ENCODE measurements at regions not wholly inside any gene's neighbourhood (a gene's known extent, or its start where the extent isn't known, plus 50 kb on each side); places are given as distances from the start of the nearest gene placed in this dataset.

DNA sequence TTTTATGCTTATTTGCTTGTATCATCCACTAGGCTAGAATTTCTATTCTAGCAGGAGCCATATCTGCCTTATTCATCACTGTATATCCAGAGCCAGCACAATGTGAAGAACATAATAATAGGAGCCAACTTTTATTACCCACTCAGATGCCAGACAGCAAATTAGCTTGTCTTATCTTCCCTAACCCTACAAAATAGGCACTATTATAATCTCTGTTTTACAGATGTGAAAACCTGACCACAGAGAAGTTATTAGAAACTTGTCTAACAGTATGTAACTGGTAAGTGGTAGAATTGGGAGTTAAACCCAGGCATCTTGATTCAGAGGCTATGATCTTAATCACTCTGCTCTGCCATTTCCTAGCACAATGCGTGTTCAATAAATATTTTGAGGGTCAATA lies 579.5 kb downstream of the CAAP1 start:
- CTCF ChIA-PET, result no interaction called here
- H3K9me3 ChIP-seq (ENCODE audit: control insufficient read depth, insufficient read depth, low read depth, low read length), result no peaks in the 10 kb centered on the region
- no peak overlapping the region for H3K27ac ChIP-seq (ENCODE audit: extremely low read depth, low read depth, low read length)
- POLR2A ChIA-PET, result no interaction called here
- no peak overlapping the region for H3K4me3 ChIP-seq (ENCODE audit: low read depth, low read length)
- no peaks in the 10 kb centered on the region for H3K4me1 ChIP-seq (ENCODE audit: control insufficient read depth, insufficient read depth, low read length)
- TF ChIP-seq KLF7 (tag by site-specific recombination; IDR thresholded peaks at IDR 0.05; ENCODE audit: borderline replicate concordance), result no peak
- TF ChIP-seq ZNF664 (tag by site-specific recombination; IDR thresholded peaks at IDR 0.05), result no peak
- TF ChIP-seq ZNF114 (tag by site-specific recombination; IDR thresholded peaks at IDR 0.05), result no peak
- TF ChIP-seq, protein P1, sequence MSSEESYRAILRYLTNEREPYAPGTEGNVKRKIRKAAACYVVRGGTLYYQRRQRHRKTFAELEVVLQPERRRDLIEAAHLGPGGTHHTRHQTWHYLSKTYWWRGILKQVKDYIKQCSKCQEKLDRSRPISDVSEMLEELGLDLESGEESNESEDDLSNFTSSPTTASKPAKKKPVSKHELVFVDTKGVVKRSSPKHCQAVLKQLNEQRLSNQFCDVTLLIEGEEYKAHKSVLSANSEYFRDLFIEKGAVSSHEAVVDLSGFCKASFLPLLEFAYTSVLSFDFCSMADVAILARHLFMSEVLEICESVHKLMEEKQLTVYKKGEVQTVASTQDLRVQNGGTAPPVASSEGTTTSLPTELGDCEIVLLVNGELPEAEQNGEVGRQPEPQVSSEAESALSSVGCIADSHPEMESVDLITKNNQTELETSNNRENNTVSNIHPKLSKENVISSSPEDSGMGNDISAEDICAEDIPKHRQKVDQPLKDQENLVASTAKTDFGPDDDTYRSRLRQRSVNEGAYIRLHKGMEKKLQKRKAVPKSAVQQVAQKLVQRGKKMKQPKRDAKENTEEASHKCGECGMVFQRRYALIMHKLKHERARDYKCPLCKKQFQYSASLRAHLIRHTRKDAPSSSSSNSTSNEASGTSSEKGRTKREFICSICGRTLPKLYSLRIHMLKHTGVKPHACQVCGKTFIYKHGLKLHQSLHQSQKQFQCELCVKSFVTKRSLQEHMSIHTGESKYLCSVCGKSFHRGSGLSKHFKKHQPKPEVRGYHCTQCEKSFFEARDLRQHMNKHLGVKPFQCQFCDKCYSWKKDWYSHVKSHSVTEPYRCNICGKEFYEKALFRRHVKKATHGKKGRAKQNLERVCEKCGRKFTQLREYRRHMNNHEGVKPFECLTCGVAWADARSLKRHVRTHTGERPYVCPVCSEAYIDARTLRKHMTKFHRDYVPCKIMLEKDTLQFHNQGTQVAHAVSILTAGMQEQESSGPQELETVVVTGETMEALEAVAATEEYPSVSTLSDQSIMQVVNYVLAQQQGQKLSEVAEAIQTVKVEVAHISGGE (tag by site-specific recombination; conservative IDR thresholded peaks at IDR 0.05; ENCODE audit: low read depth), result no peak
- no peaks in the 10 kb centered on the region for H3K36me3 ChIP-seq (ENCODE audit: control insufficient read depth in 2 of 2, insufficient read depth in 1 of 2, low read length in 2 of 2)

DNA sequence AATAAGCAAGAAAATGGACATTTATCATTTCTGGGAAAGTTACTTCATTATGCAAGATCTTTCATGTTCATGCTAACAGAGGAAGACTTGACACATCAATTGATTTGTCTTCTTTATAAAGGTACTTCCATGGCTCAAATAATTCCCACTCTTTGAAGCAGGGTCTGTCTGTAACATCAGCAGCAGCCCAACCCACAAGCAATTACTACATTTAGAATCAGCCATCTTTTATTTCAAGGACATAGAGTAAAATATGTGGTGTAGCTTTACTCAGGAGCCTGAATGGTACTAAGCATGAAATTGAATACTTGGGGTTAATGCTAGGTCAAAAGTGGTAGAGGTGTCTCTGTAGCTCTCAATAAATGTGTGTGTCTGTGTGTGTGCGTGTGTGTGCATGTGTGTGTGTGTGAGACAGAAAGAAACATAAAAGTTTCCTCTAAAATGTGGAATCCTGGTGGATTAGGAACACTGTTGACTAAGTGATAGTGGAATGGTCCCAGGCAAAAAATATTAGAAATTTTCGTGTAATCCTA lies 581.1 kb downstream of the CAAP1 start:
- H3K4me1 ChIP-seq (ENCODE audit: control insufficient read depth, insufficient read depth, low read length), result no peaks in the 10 kb centered on the region
- CTCF ChIA-PET, result no interaction called here
- TF ChIP-seq ZNF677 (tag by site-specific recombination; IDR thresholded peaks at IDR 0.05) (no peak), GLIS1 (tag by site-specific recombination; IDR thresholded peaks at IDR 0.05) (no peak), HOXD13 (CRISPR knock-in tag; IDR thresholded peaks at IDR 0.05; ENCODE audit: borderline replicate concordance) (no peak), PRDM1 (tag by site-specific recombination; IDR thresholded peaks at IDR 0.05) (no peak)
- TF ChIP-seq, protein P2, sequence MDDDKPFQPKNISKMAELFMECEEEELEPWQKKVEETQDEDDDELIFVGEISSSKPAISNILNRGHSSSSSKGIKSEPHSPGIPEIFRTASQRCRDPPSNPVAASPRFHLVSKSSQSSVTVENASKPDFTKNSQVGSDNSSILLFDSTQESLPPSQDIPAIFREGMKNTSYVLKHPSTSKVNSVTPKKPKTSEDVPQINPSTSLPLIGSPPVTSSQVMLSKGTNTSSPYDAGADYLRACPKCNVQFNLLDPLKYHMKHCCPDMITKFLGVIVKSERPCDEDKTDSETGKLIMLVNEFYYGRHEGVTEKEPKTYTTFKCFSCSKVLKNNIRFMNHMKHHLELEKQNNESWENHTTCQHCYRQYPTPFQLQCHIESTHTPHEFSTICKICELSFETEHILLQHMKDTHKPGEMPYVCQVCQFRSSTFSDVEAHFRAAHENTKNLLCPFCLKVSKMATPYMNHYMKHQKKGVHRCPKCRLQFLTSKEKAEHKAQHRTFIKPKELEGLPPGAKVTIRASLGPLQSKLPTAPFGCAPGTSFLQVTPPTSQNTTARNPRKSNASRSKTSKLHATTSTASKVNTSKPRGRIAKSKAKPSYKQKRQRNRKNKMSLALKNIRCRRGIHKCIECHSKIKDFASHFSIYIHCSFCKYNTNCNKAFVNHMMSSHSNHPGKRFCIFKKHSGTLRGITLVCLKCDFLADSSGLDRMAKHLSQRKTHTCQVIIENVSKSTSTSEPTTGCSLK (tag by site-specific recombination; IDR thresholded peaks at IDR 0.05), result no peak
- no peaks in the 10 kb centered on the region for H3K36me3 ChIP-seq (ENCODE audit: control insufficient read depth in 2 of 2, insufficient read depth in 1 of 2, low read length in 2 of 2)
- H3K4me3 ChIP-seq (ENCODE audit: low read depth, low read length), result no peak overlapping the region
- POLR2A ChIA-PET, result no interaction called here
- H3K27ac ChIP-seq (ENCODE audit: extremely low read depth, low read depth, low read length), result no peak overlapping the region
- no peaks in the 10 kb centered on the region for H3K9me3 ChIP-seq (ENCODE audit: control insufficient read depth, insufficient read depth, low read depth, low read length)

DNA sequence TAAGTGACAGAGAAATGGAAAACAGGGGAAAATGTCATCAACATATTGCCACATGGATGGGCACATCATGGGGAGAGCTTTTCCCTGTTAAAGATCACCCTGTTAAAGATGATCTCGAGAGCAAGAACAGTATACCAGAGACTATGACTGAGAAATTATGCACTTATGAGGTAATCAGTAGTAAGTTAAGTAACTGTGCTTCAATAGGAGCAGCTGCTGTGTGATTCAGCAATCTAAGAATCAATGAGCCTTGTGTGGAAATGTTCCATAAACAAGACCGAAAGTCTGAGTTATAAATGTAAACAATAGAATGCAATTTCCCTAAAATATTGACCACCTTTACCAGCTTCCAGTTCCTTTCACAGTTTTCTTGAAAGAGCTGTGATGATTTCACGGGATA lies 582.3 kb downstream of the CAAP1 start:
- ChIA-PET CTCF (no interaction called here), POLR2A (no interaction called here)
- Histone ChIP-seq H3K9me3 (ENCODE audit: control insufficient read depth, insufficient read depth, low read depth, low read length) (no peaks in the 10 kb centered on the region), H3K36me3 (ENCODE audit: control insufficient read depth in 2 of 2, insufficient read depth in 1 of 2, low read length in 2 of 2) (no peaks in the 10 kb centered on the region), H3K4me1 (ENCODE audit: control insufficient read depth, insufficient read depth, low read length) (no peaks in the 10 kb centered on the region), H3K4me3 (ENCODE audit: low read depth, low read length) (no peak overlapping the region), H3K27ac (ENCODE audit: extremely low read depth, low read depth, low read length) (no peak overlapping the region)
- TF ChIP-seq, protein P3, sequence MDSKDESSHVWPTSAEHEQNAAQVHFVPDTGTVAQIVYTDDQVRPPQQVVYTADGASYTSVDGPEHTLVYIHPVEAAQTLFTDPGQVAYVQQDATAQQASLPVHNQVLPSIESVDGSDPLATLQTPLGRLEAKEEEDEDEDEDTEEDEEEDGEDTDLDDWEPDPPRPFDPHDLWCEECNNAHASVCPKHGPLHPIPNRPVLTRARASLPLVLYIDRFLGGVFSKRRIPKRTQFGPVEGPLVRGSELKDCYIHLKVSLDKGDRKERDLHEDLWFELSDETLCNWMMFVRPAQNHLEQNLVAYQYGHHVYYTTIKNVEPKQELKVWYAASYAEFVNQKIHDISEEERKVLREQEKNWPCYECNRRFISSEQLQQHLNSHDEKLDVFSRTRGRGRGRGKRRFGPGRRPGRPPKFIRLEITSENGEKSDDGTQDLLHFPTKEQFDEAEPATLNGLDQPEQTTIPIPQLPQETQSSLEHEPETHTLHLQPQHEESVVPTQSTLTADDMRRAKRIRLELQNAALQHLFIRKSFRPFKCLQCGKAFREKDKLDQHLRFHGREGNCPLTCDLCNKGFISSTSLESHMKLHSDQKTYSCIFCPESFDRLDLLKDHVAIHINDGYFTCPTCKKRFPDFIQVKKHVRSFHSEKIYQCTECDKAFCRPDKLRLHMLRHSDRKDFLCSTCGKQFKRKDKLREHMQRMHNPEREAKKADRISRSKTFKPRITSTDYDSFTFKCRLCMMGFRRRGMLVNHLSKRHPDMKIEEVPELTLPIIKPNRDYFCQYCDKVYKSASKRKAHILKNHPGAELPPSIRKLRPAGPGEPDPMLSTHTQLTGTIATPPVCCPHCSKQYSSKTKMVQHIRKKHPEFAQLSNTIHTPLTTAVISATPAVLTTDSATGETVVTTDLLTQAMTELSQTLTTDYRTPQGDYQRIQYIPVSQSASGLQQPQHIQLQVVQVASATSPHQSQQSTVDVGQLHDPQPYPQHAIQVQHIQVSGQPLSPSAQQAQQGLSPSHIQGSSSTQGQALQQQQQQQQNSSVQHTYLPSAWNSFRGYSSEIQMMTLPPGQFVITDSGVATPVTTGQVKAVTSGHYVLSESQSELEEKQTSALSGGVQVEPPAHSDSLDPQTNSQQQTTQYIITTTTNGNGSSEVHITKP (tag by site-specific recombination; IDR thresholded peaks at IDR 0.05), result no peak
- no peak for TF ChIP-seq ZNF610 (tag by site-specific recombination; IDR thresholded peaks at IDR 0.05; ENCODE audit: borderline replicate concordance)
- TF ChIP-seq, protein P4, sequence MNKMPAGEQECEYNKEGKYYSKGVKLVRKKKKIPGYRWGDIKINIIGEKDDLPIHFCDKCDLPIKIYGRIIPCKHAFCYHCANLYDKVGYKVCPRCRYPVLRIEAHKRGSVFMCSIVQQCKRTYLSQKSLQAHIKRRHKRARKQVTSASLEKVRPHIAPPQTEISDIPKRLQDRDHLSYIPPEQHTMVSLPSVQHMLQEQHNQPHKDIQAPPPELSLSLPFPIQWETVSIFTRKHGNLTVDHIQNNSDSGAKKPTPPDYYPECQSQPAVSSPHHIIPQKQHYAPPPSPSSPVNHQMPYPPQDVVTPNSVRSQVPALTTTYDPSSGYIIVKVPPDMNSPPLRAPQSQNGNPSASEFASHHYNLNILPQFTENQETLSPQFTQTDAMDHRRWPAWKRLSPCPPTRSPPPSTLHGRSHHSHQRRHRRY (tag by site-specific recombination; IDR thresholded peaks at IDR 0.05), result no peak
- no peak for TF ChIP-seq ZNF24 (tag by site-specific recombination; IDR thresholded peaks at IDR 0.05)
- no peak for TF ChIP-seq ZIC2 (tag by site-specific recombination; IDR thresholded peaks at IDR 0.05)
- TF ChIP-seq, protein P5, sequence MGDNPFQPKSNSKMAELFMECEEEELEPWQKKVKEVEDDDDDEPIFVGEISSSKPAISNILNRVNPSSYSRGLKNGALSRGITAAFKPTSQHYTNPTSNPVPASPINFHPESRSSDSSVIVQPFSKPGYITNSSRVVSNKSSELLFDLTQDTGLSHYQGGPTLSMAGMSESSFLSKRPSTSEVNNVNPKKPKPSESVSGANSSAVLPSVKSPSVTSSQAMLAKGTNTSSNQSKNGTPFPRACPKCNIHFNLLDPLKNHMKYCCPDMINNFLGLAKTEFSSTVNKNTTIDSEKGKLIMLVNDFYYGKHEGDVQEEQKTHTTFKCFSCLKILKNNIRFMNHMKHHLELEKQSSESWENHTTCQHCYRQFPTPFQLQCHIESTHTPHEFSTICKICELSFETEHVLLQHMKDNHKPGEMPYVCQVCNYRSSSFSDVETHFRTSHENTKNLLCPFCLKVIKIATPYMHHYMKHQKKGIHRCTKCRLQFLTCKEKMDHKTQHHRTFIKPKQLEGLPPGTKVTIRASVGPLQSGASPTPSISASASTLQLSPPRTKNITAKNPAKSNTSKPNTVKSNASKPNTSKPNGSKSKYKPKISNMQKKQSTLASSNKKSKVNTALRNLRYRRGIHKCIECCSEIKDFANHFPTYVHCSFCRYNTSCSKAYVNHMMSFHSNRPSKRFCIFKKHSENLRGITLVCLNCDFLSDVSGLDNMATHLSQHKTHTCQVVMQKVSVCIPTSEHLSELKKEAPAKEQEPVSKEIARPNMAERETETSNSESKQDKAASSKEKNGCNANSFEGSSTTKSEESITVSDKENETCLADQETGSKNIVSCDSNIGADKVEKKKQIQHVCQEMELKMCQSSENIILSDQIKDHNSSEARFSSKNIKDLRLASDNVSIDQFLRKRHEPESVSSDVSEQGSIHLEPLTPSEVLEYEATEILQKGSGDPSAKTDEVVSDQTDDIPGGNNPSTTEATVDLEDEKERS (tag by site-specific recombination; IDR thresholded peaks at IDR 0.05), result no peak
- TF ChIP-seq ZFP69B (tag by site-specific recombination; IDR thresholded peaks at IDR 0.05), result no peak
- no peak for TF ChIP-seq ZNF146 (tag by site-specific recombination; IDR thresholded peaks at IDR 0.05)

All from HEK293 (cell line).